Suppressor macrophage treated with lipopolysaccharide for 4 hours (primary cell): ENCODE measurements at regions not wholly inside any gene's neighbourhood (a gene's known extent, or its start where the extent isn't known, plus 50 kb on each side); places are given as distances from the start of the nearest gene placed in this dataset.

Experiments
- DNase-seq: peaks from one replicate; pipeline ENCODE4 v3.0.0-alpha.2; 2020

DNA sequence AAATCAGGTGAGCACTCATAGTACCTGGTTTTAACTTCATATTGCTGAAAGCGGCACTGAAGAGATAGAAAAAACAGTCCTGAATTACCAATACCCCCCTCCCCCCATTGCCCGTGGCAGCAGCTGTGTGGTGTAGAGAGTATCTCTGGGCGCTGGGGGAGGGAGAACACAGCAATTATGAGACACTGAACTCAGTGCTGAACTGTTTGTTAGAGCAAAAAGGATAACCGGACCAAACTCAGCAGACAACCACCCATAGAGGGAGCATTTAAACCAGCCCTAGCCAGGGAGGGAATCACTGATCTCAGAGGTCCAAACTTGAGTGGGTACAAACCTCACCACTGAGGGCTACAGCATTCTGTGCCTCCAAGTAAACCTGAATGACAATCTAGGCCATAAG, 457.4 kb upstream of the TEX13C start:
- no peak for DNase-seq

DNA sequence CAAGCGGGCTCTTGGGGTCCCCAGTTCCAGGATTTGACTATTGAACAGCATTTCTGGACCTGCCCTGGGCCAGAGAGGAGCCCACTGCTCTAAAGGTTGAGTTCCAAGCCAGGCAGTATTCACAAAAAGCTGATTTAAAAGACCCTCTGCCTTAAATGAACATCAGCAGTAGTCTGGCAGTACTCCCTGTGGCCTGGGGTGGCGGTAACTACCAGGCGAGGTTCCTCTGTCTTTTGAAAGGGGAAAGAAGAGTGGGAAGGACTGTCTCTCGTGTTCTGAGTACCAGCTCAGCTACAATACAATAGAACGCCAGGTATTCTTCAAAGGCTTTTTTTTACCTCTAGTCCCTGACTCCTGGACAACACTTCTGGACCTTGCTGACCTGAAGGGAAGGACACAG, 456.4 kb upstream of the TEX13C start:
- no peak for DNase-seq

DNA sequence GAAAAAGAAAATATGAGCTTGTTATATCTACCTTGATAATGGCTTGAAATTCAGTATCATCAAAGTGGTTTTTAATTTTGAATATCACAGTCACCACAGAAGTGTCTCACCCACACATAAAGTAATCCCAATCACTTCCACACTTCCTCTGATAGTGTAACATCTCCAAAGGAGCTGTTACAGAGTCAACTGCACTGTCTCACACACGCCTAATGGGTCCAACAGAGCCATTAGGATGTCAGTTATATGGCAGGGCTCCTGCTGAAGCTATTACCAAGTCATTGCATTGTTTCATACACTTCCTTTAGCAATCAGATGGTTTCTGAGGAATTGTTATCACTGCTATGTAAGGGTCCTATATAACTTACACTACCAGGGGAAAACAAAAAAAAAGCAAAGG, 432.1 kb upstream of the TEX13C start:
- DNase-seq, result no peak

DNA sequence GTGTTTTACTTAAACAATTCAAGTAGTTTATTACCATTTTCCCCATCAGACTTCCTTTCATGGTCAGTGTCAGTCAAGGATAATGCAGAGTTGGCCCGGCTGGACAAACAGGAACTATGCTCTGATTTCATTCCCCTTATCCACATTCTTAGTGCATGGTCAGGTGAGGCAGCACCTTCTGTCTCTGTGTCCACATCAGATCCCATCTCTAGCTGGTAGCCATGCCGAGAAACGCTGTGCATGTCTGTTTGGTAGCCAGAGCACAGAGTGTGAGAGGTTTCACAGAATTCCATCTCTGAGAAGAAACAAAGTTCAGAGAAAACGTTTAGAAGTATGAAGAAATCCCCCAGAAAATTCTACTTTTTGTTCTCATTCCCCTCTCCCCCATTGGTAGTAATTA, 423.7 kb upstream of the TEX13C start:
- DNase-seq, result no peak

DNA sequence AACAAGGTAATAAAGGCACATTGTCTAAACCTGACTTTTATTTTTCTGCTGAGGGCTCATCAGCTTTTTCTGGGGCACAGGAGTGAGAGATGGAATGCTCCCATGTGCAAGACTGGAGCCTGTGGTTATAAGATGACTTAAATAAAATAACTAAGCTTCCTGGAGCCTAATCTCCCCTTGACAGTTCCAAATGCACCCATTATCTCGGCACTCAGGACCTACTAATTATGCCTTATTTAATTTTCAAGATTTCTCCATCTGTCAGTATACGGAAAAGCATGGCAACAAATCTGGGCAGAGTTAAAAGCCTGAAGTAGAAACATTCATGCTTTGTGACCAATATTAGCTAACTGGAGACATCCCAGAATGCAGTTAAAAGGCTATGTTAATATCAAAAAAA, 416.7 kb upstream of the TEX13C start:
- no peak for DNase-seq

DNA sequence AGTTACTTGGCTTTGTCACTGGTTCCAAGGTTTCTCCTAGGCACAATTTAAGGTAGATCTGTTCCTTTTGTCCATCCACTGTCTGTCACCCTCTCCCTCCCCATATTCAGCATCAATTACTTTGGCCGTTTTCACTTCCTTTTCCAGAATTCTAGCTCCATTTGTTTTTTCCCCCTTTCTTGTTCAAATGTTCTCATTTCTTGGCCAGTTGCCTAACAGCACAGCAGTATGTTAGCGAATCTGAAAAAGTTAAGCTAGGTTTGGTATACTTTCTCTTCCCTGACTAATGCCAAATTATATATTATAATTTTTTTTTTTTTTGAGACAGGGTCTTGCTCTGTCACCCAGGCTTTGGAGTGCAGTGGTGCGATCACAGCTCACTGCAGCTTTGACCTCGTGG, 409.1 kb upstream of the TEX13C start:
- DNase-seq, result no peak

DNA sequence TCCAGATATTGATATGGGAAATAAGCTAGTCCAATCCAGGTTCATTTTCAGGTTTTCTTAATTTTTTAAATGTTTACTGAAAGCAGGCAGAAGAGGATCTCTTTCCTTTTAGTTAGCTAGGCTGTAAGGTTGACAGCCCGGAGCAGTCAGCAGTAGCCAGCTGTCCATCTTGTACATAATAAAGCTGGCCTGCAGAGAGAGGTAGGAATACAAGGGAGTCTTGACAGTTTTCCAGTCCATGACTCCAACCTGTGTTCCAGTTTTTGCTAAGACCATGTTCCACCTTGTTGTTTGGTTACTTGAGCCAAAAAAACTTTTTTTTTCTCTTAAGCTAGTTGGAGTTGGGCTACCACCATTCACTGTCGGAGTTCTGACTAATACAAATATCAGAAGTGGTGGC, 402.7 kb upstream of the TEX13C start:
- DNase-seq, result no peak

DNA sequence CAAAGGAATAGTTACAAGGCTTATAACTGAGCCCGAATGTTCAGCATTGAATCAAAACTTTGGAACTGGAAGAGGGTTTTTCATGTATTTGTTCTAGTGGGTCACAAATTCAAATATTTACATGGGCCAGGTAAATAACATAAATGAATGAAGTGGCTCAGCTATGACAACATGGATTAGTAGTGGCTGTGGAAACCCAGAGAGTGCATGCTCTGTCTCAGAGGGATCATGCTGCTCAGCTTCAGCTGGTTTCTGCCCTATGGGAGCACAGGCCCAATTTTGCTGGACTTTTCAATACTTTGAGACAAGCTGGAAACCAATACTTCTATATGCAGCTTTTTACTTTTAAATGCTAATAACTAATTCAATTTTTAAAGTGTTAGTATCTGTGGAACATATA, 394.0 kb upstream of the TEX13C start:
- DNase-seq, result no peak

DNA sequence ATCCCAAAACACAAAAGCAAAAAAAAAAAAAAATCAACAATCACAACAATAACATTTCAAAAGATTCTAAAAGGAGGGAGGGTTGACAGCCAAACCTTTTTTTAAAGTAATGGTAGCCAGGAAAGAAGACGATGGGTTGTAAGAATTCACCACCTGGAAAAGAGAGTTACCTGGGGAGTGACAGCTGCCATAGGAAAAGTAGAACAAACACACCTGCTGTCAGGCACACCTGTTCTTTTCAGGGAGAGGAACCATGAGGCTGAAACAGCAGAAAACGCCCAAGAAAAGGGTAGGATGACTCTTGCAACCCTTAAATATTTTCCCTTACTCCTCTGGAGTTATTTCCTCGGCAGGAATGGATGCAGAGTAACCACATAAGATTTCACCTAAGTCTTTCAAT, 388.4 kb upstream of the TEX13C start:
- no peak for DNase-seq

DNA sequence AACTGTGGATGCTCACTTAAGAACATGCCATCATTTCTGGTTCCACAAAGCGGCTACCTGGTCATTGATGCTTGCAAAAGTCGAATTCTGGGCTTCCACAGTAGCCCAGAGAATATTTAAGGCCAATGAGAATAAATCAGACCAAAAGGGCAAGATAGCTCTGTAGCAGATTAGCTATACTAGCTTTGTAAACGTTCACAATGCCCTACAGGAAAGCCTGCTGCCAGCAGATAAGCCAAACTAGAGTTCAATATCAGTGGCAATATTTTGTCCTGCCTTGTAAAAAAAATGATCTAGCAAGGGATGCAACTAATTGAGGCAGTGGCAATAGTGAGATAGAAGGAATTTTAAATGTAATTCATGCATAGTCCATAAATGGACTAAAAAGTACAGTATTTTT, 387.7 kb upstream of the TEX13C start:
- DNase-seq, result no peak

DNA sequence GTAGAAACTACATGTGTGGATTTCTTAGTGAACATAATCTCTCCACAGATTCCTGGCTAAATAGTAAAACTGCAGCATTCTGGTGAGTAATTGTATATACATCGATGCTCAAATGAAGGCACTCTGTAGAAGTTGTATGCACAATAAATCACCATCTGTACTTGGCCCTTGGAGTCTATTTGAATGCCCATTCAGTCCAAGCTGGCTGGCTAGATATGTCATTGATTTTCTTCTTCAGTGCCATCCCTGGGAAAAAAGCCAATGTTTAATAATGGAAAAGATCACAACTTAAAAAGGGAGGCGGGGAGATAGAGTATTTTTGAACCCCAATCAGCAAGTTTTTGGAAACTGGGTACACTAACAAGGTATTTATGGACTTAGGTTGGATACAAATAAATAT, 381.0 kb upstream of the TEX13C start:
- no peak for DNase-seq

DNA sequence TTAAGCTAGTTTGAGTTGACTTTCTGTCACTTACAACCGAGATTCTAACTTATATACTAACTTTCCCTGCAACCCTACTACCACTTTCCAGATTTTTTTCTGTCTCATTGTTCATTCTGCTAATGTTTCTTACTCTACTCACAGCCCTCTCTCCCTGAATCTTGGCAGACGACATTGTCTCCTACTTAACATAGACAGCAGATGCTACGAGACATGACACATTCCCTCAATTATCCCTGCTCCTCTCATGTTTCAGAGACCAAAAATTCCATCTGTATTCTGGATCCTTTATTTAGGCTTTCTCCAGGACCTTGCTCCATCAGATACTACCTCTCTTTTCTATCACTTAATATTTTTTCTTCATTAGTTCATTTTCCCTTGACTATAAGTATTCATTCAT, 379.1 kb upstream of the TEX13C start:
- DNase-seq, result no peak

DNA sequence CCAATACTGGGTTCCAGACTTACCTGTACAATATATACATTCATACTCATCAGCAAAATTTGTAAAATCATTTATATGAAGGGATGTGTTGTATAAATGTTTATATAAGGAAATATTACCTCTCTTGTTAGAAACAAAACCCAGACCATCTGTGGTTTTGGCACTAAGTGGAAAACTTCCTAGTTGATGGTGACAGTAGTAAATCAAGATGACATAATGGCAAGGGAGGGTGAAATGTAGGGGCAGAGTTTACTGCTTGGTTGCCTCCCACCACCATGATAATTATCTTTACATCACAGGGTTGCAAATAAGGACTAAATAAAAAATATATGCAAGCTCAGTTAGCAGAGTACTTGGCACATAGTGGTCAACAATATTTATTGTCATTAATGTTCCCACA, 365.3 kb upstream of the TEX13C start:
- DNase-seq, result no peak

DNA sequence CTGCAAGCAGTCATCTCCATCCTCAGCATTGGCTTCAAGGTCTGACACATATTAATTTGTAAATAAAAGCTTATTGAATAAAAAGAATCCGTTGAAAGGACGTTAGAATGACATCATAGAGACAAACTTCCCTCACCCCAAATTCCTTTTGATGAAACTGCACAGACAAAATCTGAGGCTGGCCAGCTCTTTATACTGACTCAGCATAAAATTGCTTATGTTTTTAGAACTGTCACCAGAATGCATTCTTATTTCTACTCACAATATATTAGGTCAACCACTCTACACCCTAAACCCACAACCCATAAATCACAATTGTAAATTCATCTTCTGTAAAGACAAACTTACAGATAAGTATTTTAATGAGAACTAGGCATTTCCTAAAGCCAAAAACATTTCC, 359.2 kb upstream of the TEX13C start:
- no peak for DNase-seq

DNA sequence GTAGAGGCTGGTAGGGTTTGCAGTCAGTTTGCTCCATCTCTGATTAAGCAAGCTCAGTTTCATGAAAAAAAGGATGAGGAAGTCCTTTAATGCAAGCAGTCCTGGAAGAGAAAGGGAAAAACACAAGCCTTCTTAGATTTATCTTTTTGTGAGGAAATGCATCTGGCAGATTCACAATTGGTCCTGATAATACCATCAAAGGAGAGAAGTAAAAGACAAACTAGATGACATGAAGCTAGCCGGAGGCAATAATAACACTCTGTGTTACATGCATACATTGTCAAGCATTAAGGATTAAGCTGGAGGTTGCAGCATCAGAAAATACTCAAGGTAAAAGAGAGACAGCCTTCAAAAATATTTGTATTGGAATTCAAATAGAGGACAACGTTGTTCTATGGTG, 356.0 kb upstream of the TEX13C start, which contains the start of gene TENM1:
TENM1 (minus strand) TSS at position 101 of the 400 bp plus-strand sequence.
- no peak for DNase-seq

DNA sequence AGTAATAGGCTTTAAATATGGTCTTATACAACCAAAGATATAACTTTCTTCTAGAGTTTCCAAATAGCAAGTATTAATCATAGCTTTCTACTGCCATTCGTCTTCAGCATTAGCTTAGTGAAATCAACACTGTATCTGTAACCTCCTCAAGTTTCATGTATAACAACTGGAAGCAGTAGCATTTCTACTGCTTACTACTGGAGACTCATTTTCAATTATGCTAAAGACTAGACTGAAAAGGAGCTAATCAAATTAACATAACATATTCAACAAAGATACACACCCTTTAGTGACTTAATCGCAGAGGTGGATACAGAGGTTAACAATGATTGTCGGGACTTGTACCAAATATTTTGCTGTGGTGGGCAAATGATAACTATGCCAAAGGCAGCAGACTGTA, 344.2 kb upstream of the TEX13C start:
- no peak for DNase-seq

DNA sequence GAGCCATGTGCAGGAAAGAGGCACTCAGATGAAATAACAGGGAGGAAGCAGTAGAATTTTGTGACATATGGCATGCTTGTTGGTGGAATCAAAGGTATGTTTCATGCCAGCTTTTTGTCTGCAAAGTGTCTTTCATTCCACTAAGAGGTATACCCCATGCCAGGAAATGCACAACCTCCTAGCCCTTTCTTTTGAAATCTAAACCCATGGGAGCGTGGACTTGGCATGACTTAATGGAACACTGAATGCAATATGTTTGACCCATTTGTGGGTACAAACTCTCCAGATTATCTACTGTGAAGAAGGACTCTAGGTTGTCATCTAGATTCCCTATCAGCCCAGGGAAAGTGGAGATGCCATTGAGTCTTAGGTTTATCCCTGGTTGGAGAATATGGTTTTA, 338.3 kb upstream of the TEX13C start:
- DNase-seq, result no peak

DNA sequence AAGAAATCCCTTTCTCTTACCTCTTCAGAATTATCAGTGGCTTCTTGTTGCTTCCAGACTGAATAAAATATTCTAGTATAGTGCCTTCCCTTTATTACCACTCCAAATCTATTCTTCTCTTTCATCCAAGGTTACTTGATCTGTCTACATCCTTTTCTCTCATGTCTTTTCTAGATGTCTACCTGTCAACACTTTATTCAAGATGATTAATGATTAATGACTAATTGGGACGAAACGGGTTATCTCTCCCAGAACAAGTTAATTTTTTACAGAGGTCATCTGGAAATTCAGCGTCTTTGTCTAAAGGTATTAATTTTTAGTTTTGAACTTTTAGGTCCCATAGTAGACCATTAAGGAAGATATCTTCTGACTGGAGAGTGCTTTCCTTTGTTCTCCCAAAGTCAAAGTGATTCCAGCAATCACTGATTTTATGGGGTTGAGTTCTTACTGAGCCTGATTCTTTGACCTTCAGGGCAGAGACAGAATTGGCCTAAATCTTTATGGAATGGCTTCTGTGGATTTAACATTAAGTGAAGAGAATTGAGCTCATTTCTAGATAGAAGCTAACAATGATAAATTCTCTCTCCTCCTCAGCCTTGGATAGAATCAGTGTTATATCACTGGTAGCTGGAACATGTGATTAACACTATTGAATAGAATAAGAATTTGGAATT, 335.4 kb upstream of the TEX13C start:
- DNase-seq, result no peak

DNA sequence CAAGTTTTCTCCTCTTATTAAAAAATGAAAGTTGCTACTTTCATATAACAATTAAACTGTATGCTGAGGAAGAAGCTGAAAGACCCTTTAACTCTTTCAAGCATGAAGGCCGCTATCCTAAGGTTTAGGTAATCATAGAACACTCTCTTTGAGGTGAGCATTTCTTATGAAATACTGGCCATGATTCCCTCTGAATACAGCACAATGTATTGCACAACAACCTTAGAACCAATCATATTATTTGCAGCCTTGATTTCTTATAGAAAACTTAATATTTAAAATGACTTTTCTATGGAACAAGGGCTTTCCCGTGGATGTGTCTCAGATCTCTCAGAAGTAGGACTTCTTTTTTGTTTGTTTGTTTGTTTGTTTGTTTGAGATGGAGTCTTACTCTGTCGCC, 333.4 kb upstream of the TEX13C start:
- no peak for DNase-seq

DNA sequence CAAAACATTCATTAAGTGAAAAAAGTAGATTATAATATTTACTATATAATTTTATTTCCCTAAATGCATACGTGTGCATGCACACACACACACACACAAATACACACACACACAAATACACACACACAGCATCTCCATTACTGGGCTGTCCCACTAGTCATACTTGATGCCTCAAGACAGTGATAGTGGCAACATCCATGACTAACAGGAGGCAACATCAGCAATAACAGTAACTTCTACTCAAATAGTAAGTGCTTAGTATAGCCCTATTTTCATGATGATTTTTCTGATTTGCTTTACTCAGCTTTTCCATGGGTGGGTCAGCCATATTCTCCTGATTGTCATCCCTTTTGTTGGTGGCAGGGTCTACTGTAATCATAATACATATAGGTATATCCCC, 325.9 kb upstream of the TEX13C start:
- no peak for DNase-seq

DNA sequence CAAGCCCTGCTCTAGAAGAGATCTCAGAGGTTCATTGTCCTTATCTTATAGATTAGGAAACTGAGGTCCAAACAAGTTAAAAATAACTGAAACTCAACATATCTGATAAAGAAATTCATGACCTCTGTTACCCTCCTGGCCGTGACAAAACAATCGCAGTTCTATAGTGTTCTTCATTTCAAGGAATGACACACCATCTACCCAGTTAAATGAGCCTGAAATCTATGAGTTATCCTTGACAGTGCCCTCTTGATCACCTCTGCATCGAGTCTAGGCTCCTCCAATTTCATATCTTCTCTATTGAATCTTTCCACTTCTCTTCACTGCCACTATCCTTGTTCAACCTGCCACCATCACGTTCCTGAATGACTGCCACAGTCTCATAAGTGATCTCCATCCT, 325.3 kb upstream of the TEX13C start:
- DNase-seq, result no peak

DNA sequence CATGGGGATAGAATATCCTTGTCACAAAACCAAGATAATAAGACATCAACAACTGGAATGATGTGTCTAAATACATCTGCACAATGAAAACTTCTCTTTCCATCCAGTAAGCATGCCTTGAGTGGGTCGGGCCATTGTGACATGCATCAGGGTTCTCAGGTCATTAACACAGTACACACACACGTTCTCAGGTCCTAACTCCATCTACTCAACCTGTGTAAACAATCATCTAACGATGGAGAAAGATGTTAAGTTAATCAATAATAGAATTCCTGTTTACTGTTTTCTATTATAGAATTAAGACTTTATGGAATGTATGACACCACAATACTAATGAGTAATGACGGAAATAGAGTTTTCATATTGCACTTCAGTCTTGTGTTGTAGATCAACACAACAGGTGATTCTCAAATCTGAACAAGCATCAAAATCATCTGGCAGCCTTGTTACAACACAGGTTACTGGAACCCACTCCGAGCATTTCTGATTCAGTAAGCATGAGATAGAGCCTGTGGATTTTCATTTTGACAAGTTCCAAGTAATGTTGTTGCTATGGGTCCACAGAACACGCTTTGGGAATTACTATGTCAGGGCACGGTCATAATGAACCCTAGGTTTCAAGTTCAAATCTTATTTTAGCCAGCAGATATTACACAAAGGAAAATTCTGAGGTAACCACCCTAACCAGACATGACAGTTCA, 315.8 kb upstream of the TEX13C start:
- no peak for DNase-seq

DNA sequence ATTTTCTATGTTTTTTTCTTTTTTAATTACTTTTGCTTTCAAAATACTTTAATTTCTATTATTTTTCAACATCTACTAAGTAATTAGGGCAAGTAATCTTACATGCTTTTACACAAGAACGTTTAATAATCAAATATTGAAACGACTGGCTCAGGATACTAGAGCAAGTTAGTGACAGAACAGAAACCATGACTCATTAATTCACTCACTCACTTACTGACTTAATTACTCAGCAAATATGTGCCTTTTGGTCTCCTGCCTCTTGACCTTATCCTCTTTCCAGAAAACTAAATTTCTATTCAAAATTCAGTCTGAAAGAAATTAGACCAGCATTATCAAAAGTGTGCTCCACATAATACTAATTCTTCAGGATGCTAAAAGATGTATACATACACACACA, 314.9 kb upstream of the TEX13C start:
- no peak for DNase-seq

DNA sequence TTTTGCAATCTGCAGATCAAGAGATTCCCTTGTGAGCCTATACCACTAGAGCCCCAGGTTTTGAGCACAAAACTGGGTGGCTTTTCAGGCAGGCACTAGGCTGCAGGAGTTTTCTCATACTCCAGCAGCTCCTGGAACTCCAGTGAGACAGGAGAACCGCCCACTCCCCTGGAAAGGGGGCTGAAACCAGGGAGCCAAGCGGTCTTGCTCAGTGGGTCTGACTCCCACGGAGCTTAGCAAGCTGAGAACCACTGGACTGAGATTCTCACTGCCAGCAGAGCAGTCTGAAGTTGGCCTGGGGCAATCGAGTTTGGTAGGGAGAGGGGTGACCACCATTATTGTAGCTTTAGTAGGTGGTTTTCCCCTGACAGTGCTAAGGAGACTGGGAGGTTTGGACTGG, 313.8 kb upstream of the TEX13C start:
- DNase-seq, result no peak

DNA sequence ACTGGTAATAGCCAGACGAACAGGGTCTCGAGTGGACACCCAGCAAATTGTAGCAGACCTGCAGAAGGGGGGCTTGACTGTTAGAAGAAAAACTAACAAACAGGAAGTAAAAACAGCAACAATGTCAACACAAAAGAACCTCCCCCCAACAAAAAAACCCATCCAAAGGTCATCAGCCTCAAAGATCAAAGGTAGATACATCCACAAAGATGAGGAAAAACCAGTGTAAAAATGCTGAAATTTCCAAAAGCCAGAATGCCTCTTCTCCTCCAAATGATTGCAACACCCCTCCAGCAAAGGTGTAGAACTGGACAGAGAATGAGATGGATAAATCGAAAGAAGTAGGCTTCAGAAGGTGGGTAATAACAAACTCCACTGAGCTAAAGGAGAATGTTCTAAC, 313.0 kb upstream of the TEX13C start:
- no peak for DNase-seq
